Loucy (cell line): ENCODE measurements at regions not wholly inside any gene's neighbourhood (a gene's known extent, or its start where the extent isn't known, plus 50 kb on each side); places are given as distances from the start of the nearest gene placed in this dataset.

ENCODE experiments used
- H2AFZ ChIP-seq: fragments of 200-600 bp; sonication (generic); 2 replicates; pipeline ENCODE4 v1.6.0; 2016; ENCODE audit warnings: antibody characterized with exemption, mild to moderate bottlenecking, low read length, moderate library complexity
- H3F3A ChIP-seq: fragments of 200-600 bp; 2 replicates; pipeline ENCODE4 v1.6.0; 2016; ENCODE audit warnings: antibody characterized with exemption, low read depth, mild to moderate bottlenecking
- H3K27me3 ChIP-seq: fragments of 200-600 bp; sonication (generic); 2 replicates; pipeline ENCODE4 v1.6.1; 2014; ENCODE audit warnings: low read length, mild to moderate bottlenecking; ENCODE audit not compliant: insufficient read depth, poor library complexity, severe bottlenecking
- H3K36me3 ChIP-seq: fragments of 200-600 bp; sonication (generic); 2 replicates; pipeline ENCODE4 v1.6.1; 2016; ENCODE audit warnings: low read length; ENCODE audit not compliant: insufficient read depth
- H3K4me1 ChIP-seq: fragments of 200-600 bp; sonication (generic); 2 replicates; pipeline ENCODE4 v1.5.1; 2014; ENCODE audit warnings: low read length, mild to moderate bottlenecking; ENCODE audit not compliant: insufficient read depth, poor library complexity, severe bottlenecking
- H3K4me2 ChIP-seq: fragments of 200-600 bp; sonication (generic); 2 replicates; pipeline ENCODE4 v1.6.0; 2014; ENCODE audit warnings: antibody characterized with exemption, low read length, low read depth, mild to moderate bottlenecking; ENCODE audit not compliant: poor library complexity, severe bottlenecking
- H3K4me3 ChIP-seq: fragments of 200-600 bp; sonication (generic); 2 replicates; pipeline ENCODE4 v1.5.1; 2014; ENCODE audit warnings: low read length, mild to moderate bottlenecking, mixed read lengths; ENCODE audit not compliant: poor library complexity, severe bottlenecking
- H3K79me2 ChIP-seq: fragments of 200-600 bp; sonication (generic); 2 replicates; pipeline ENCODE4 v1.6.1; 2014; ENCODE audit warnings: low read length; ENCODE audit not compliant: insufficient read depth
- H3K9ac ChIP-seq: fragments of 200-600 bp; sonication (generic); 2 replicates; pipeline ENCODE4 v1.6.0; 2014; ENCODE audit warnings: mild to moderate bottlenecking, low read depth, low read length, moderate library complexity; ENCODE audit not compliant: poor library complexity, severe bottlenecking
- H3K9me2 ChIP-seq: fragments of 200-600 bp; sonication (generic); replicated peaks from 2 replicates; pipeline ENCODE4 v1.6.1; 2016; ENCODE audit warnings: low read depth, low read length, mixed read lengths
- H3K9me3 ChIP-seq: fragments of 200-600 bp; sonication (generic); 2 replicates; pipeline ENCODE4 v1.6.1; 2014; ENCODE audit warnings: mild to moderate bottlenecking, antibody characterized with exemption, low read length, low read depth; ENCODE audit not compliant: insufficient read depth
- H4K20me1 ChIP-seq: fragments of 200-600 bp; sonication (generic); 2 replicates; pipeline ENCODE4 v1.6.0; 2014; ENCODE audit warnings: antibody characterized with exemption, low read length, mild to moderate bottlenecking; ENCODE audit not compliant: insufficient read depth, poor library complexity, severe bottlenecking
- CTCF ChIP-seq: fragments of 200-600 bp; sonication (generic); conservative IDR thresholded peaks from 2 replicates; pipeline ENCODE4 v1.5.1; 2014; ENCODE audit warnings: mild to moderate bottlenecking, antibody characterized with exemption, low read length
- EZH2phosphoT487 ChIP-seq: fragments of 200-600 bp; IDR thresholded peaks from 2 replicates; pipeline ENCODE4 v1.6.1; 2018; ENCODE audit warnings: antibody characterized with exemption, mild to moderate bottlenecking, moderate library complexity, borderline replicate concordance

- TF ChIP-seq EZH2phosphoT487 (no peak), CTCF (no peak)
- Histone ChIP-seq H3K79me2 (no peaks in the 10 kb centered on the region), H3K4me1 (no peaks in the 10 kb centered on the region), H3K27me3 (no peaks in the 10 kb centered on the region), H3K4me3 (no peak overlapping the region), H2AFZ (no peak overlapping the region), H3K9me2 (no peaks in the 10 kb centered on the region), H3F3A (no peaks in the 10 kb centered on the region), H3K9me3 (no peaks in the 10 kb centered on the region), H4K20me1 (no peaks in the 10 kb centered on the region), H3K4me2 (no peak overlapping the region), H3K36me3 (no peaks in the 10 kb centered on the region), H3K9ac (no peak overlapping the region)
Measured at GRCh38 chr5:153014194-153014593, 476.3 kb upstream of the GRIA1 start.

- H3K36me3 ChIP-seq = no peaks in the 10 kb centered on the region
- TF ChIP-seq EZH2phosphoT487 = no peak
- TF ChIP-seq CTCF = no peak
- no peak overlapping the region for H3K4me3 ChIP-seq
- H3K79me2 ChIP-seq = no peaks in the 10 kb centered on the region
- no peaks in the 10 kb centered on the region for H3K9me2 ChIP-seq
- H3K27me3 ChIP-seq = no peaks in the 10 kb centered on the region
- no peak overlapping the region for H3K9ac ChIP-seq
- no peaks in the 10 kb centered on the region for H4K20me1 ChIP-seq
- no peaks in the 10 kb centered on the region for H3F3A ChIP-seq
- H3K4me1 ChIP-seq = no peaks in the 10 kb centered on the region
- no peaks in the 10 kb centered on the region for H3K9me3 ChIP-seq
- H2AFZ ChIP-seq = no peak overlapping the region
- no peak overlapping the region for H3K4me2 ChIP-seq
Measured at GRCh38 chr5:153018121-153018520, 472.3 kb upstream of the GRIA1 start.

- no peaks in the 10 kb centered on the region for H3K4me1 ChIP-seq
- no peaks in the 10 kb centered on the region for H3K27me3 ChIP-seq
- H4K20me1 ChIP-seq = no peaks in the 10 kb centered on the region
Measured at GRCh38 chr5:153030755-153031725, 459.4 kb upstream of the GRIA1 start.

More at GRCh38 chr5:153030755-153031725, 459.4 kb upstream of the GRIA1 start:
- Histone ChIP-seq H3K79me2 (no peaks in the 10 kb centered on the region), H3F3A (no peaks in the 10 kb centered on the region), H3K4me2 (no peak overlapping the region), H3K36me3 (no peaks in the 10 kb centered on the region), H3K9me2 (no peaks in the 10 kb centered on the region), H2AFZ (no peak overlapping the region), H3K9ac (no peak overlapping the region), H3K9me3 (no peaks in the 10 kb centered on the region), H3K4me3 (no peak overlapping the region)
- TF ChIP-seq EZH2phosphoT487 (no peak), CTCF (no peak)
